IMR-90 (cell line): ENCODE measurements at regions not wholly inside any gene's neighbourhood (a gene's known extent, or its start where the extent isn't known, plus 50 kb on each side); places are given as distances from the start of the nearest gene placed in this dataset.

Source experiments
- ATAC-seq: fragments of 200-7000 bp; cut with Tn5 transposase; 2 replicates; pipeline ENCODE4 v1.9.1; 2020; ENCODE audit warnings: low read depth, mild to moderate bottlenecking, moderate library complexity
- BruUV-seq: library from RNA; stranded (reverse); fragments of 400-500 nt; replicated peaks from 2 replicates; lab custom pipeline; 2021; lab: Mats Ljungman, UMichigan
- CTCF ChIA-PET: fragments of 300-600 bp; formaldehyde crosslinking; extraction: SDS; loops from one replicate; lab custom pipeline; 2021; ENCODE audit warnings: antibody characterized with exemption; lab: Yijun Ruan, JAX
- POLR2A ChIA-PET: fragments of 300-600 bp; sonication (Branson Sonifier 250); formaldehyde crosslinking; loops from one replicate; lab custom pipeline; 2022; ENCODE audit warnings: antibody characterized with exemption; ENCODE audit not compliant: unreplicated experiment; lab: Charles Lee
- DNase-seq: peaks from one replicate; pipeline ENCODE4 v3.0.0; 2013
- H2AFZ ChIP-seq: replicated peaks from 2 replicates; pipeline ENCODE3; 2013; ENCODE audit warnings: low read length, mild to moderate bottlenecking; ENCODE audit not compliant: poor library complexity
- H2AK5ac ChIP-seq: 2 replicates; pipeline ENCODE4 v1.6.1; 2013; ENCODE audit warnings: low read depth, low read length, inconsistent platforms
- H2AK9ac ChIP-seq: replicated peaks from 2 replicates; pipeline ENCODE3; 2013; ENCODE audit warnings: mild to moderate bottlenecking, low read depth, low read length, moderate library complexity; ENCODE audit not compliant: poor library complexity
- H2BK120ac ChIP-seq: 2 replicates; pipeline ENCODE4 v1.6.1; 2013; ENCODE audit warnings: low read depth, low read length, inconsistent platforms
- H2BK15ac ChIP-seq: 3 replicates; pipeline ENCODE4 v1.6.1; 2013; ENCODE audit warnings: low read depth, low read length, inconsistent platforms
- H2BK20ac ChIP-seq: 2 replicates; pipeline ENCODE4 v1.6.1; 2013; ENCODE audit warnings: low read depth, mild to moderate bottlenecking, inconsistent platforms, low read length, moderate library complexity
- H2BK5ac ChIP-seq: 2 replicates; pipeline ENCODE4 v1.6.1; 2013; ENCODE audit warnings: mild to moderate bottlenecking, low read depth, low read length, inconsistent platforms; ENCODE audit not compliant: poor library complexity, severe bottlenecking
- H3K14ac ChIP-seq: replicated peaks from 2 replicates; pipeline ENCODE4 v1.6.1; 2013; ENCODE audit warnings: low read depth, low read length, inconsistent platforms
- H3K18ac ChIP-seq: 2 replicates; pipeline ENCODE4 v1.6.1; 2013; ENCODE audit warnings: low read depth, low read length, control low read depth
- H3K23ac ChIP-seq: 2 replicates; pipeline ENCODE4 v1.6.1; 2013; ENCODE audit warnings: low read depth, low read length, inconsistent platforms
- H3K27ac ChIP-seq: 2 replicates; pipeline ENCODE4 v1.5.1; 2013; ENCODE audit warnings: mild to moderate bottlenecking, control low read depth, low read length; ENCODE audit not compliant: insufficient read depth
- H3K27me3 ChIP-seq: 2 replicates; pipeline ENCODE4 v1.6.1; 2013; ENCODE audit warnings: low read length; ENCODE audit not compliant: control insufficient read depth, insufficient read depth
- H3K36me3 ChIP-seq: 2 replicates; pipeline ENCODE4 v1.6.1; 2013; ENCODE audit warnings: low read length, mixed read lengths; ENCODE audit not compliant: control insufficient read depth, insufficient read depth
- H3K4ac ChIP-seq: 2 replicates; pipeline ENCODE4 v1.6.1; 2013; ENCODE audit warnings: low read depth, low read length, inconsistent platforms
- H3K4me1 ChIP-seq: 2 replicates; pipeline ENCODE4 v1.6.1; 2013; ENCODE audit warnings: low read length, mixed read lengths; ENCODE audit not compliant: control insufficient read depth, insufficient read depth
- H3K4me2 ChIP-seq: 2 replicates; pipeline ENCODE4 v1.6.1; 2013; ENCODE audit warnings: low read depth, mild to moderate bottlenecking, control low read depth, low read length, moderate library complexity
- H3K4me3 ChIP-seq: 2 replicates; pipeline ENCODE4 v1.5.1; 2013; ENCODE audit warnings: low read depth, mild to moderate bottlenecking, control low read depth, low read length, moderate library complexity; ENCODE audit not compliant: insufficient read depth
- H3K56ac ChIP-seq: 2 replicates; pipeline ENCODE4 v1.6.1; 2013; ENCODE audit warnings: low read length, inconsistent platforms; ENCODE audit not compliant: insufficient read depth; ENCODE audit errors: extremely low read depth
- H3K79me1 ChIP-seq, 2 experiments: 2 replicates each; pipeline ENCODE4 v1.6.1; 2013; ENCODE audit warnings: low read length in 2 of 2, inconsistent platforms in 1 of 2, low read depth in 1 of 2
- H3K9ac ChIP-seq: 2 replicates; pipeline ENCODE4 v1.6.1; 2013; ENCODE audit warnings: low read depth, low read length, control low read depth
- H3K9me1 ChIP-seq: 2 replicates; pipeline ENCODE4 v1.6.1; 2013; ENCODE audit warnings: low read length, inconsistent platforms; ENCODE audit not compliant: insufficient read depth
- H3K9me3 ChIP-seq: 2 replicates; pipeline ENCODE4 v1.6.1; 2013; ENCODE audit warnings: low read length; ENCODE audit not compliant: control insufficient read depth, insufficient read depth
- H4K20me1 ChIP-seq: 2 replicates; pipeline ENCODE4 v1.6.1; 2013; ENCODE audit warnings: low read length, inconsistent platforms; ENCODE audit not compliant: insufficient read depth
- H4K5ac ChIP-seq: 2 replicates; pipeline ENCODE4 v1.6.1; 2013; ENCODE audit warnings: mild to moderate bottlenecking, low read depth, low read length, control low read depth
- H4K8ac ChIP-seq, 2 experiments: 2 replicates each; pipeline ENCODE4 v1.6.1; 2013; ENCODE audit warnings: low read depth in 2 of 2, low read length in 2 of 2, control low read depth in 1 of 2, inconsistent platforms in 1 of 2
- H4K91ac ChIP-seq: 2 replicates; pipeline ENCODE4 v1.6.1; 2013; ENCODE audit warnings: low read depth, low read length, inconsistent platforms; ENCODE audit not compliant: insufficient read depth
- BHLHE40 ChIP-seq: fragments of 150-350 bp; IDR thresholded peaks from 2 replicates; pipeline ENCODE4 v1.6.1; 2016; ENCODE audit warnings: mild to moderate bottlenecking, low read depth, low read length
- FOS ChIP-seq: fragments of 150-350 bp; IDR thresholded peaks from 2 replicates; pipeline ENCODE4 v1.6.1; 2016; ENCODE audit warnings: low read depth, low read length
- RAD21 ChIP-seq: IDR thresholded peaks from 2 replicates; pipeline ENCODE4 v1.6.1; 2012; ENCODE audit warnings: low read length, improper control_type of control experiment
- SMC3 ChIP-seq: fragments of 150-350 bp; IDR thresholded peaks from 2 replicates; pipeline ENCODE4 v1.6.1; 2016; ENCODE audit warnings: low read depth, mild to moderate bottlenecking, antibody characterized with exemption, low read length, moderate library complexity
- WGBS, 2 experiments: methylation state at CpG; one replicate each; pipeline versions ENCODE4 v1.1.5 to v1.1.7; 2013; ENCODE audit warnings: missing lambda C conversion rate in 2 of 2; ENCODE audit not compliant: insufficient read length in 1 of 2; ENCODE audit errors: extremely low coverage in 2 of 2; 5-methylcytosine and 5-hydroxymethylcytosine counted together
- dilution Hi-C: fragments of 300-500 bp; cut with HindIII; formaldehyde crosslinking; loops from one replicate; pipeline ENCODE4 v1.14.3; 2018; ENCODE audit warnings: low sequenced_read_pairs; ENCODE audit not compliant: unreplicated experiment
- in situ Hi-C: fragments of 300-500 bp; cut with MboI; formaldehyde crosslinking; loops from 3 replicates; pipeline ENCODE4 v1.14.3; 2019; ENCODE audit warnings: low sequenced_read_pairs, inconsistent platforms, mixed read lengths
- intact Hi-C: fragments of 100-400 bp; cut with micrococcal nuclease; formaldehyde crosslinking; loops from 2 replicates; pipeline ENCODE4 v1.10.0; 2022
- TF ChIP-seq, protein P1 (sequence below): fragments of 150-350 bp; IDR thresholded peaks from 2 replicates; pipeline ENCODE4 v1.6.1; 2017; ENCODE audit warnings: mild to moderate bottlenecking, antibody characterized with exemption, low read length, low read depth
- TF ChIP-seq, protein P2 (sequence below): fragments of 150-350 bp; IDR thresholded peaks from 2 replicates; pipeline ENCODE4 v1.6.1; 2016; ENCODE audit warnings: low read depth, mild to moderate bottlenecking, low read length, moderate library complexity, borderline replicate concordance

GRCh38 chr6:50925981-50926380 is 107.3 kb downstream of the TFAP2B start:
- ATAC-seq, result no peak
- no peak overlapping the region for H3K4ac ChIP-seq
- WGBS, 2 experiments, result no CpG with 5 or more reads among the region's 2 CpGs
- no peak overlapping the region for H3K27ac ChIP-seq
- H3K18ac ChIP-seq, result no peak overlapping the region
- no peaks in the 10 kb centered on the region for H3K27me3 ChIP-seq
- ChIA-PET CTCF (interaction anchor here (0.6 kb wide), 1 partner anchor 390 kb away, joined by 3 read pairs; no protein-coding TSS in a partner anchor), POLR2A (no interaction called here)
- no peak overlapping the region for H4K91ac ChIP-seq
- BruUV-seq, result no TSS peak
- no peak overlapping the region for H3K4me3 ChIP-seq
- intact Hi-C loops, result no loop called here
- no peaks in the 10 kb centered on the region for H3K79me1 ChIP-seq
- H2BK5ac ChIP-seq, result no peak overlapping the region
- no peak overlapping the region for H3K4me2 ChIP-seq
- no peak overlapping the region for H2BK120ac ChIP-seq
- H3K9ac ChIP-seq, result no peak overlapping the region
- H2AFZ ChIP-seq, result no peak overlapping the region
- no peak overlapping the region for H4K5ac ChIP-seq
- H4K8ac ChIP-seq, result no peak overlapping the region
- dilution Hi-C loops, result no loop called here
- no peak overlapping the region for H3K14ac ChIP-seq
- no peak for DNase-seq
- no peak overlapping the region for H2AK9ac ChIP-seq
- H3K4me1 ChIP-seq, result no peaks in the 10 kb centered on the region
- H2BK20ac ChIP-seq, result no peak overlapping the region
- H3K56ac ChIP-seq, result no peak overlapping the region
- H2BK15ac ChIP-seq, result no peak overlapping the region
- TF ChIP-seq RAD21, result no peak
- TF ChIP-seq SMC3, result no peak
- TF ChIP-seq, protein P1, sequence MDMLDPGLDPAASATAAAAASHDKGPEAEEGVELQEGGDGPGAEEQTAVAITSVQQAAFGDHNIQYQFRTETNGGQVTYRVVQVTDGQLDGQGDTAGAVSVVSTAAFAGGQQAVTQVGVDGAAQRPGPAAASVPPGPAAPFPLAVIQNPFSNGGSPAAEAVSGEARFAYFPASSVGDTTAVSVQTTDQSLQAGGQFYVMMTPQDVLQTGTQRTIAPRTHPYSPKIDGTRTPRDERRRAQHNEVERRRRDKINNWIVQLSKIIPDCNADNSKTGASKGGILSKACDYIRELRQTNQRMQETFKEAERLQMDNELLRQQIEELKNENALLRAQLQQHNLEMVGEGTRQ, result no peak
- TF ChIP-seq FOS, result no peak
- TF ChIP-seq, protein P2, sequence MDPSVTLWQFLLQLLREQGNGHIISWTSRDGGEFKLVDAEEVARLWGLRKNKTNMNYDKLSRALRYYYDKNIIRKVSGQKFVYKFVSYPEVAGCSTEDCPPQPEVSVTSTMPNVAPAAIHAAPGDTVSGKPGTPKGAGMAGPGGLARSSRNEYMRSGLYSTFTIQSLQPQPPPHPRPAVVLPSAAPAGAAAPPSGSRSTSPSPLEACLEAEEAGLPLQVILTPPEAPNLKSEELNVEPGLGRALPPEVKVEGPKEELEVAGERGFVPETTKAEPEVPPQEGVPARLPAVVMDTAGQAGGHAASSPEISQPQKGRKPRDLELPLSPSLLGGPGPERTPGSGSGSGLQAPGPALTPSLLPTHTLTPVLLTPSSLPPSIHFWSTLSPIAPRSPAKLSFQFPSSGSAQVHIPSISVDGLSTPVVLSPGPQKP, result no peak
- TF ChIP-seq BHLHE40, result no peak
- H3K23ac ChIP-seq, result no peak overlapping the region
- H3K36me3 ChIP-seq, result no peaks in the 10 kb centered on the region
- no peaks in the 10 kb centered on the region for H3K9me1 ChIP-seq
- H4K20me1 ChIP-seq, result no peaks in the 10 kb centered on the region
- H2AK5ac ChIP-seq, result no peak overlapping the region
- in situ Hi-C loops, result no loop called here
- H3K9me3 ChIP-seq, result peaks cover 4% of the 10 kb centered on the region
